ENCODE measurements at regions not wholly inside any gene's neighbourhood (a gene's known extent, or its start where the extent isn't known, plus 50 kb on each side); places are given as distances from the start of the nearest gene placed in this dataset.
A peak's percentile ranks its signal among the peaks of the same experiment; 100 is the strongest.
"Not testable (repeated sequence)": the region's sequence is repeated elsewhere in the genome, so short reads cannot be mapped to it uniquely, and the experiment has no call there.

DNA sequence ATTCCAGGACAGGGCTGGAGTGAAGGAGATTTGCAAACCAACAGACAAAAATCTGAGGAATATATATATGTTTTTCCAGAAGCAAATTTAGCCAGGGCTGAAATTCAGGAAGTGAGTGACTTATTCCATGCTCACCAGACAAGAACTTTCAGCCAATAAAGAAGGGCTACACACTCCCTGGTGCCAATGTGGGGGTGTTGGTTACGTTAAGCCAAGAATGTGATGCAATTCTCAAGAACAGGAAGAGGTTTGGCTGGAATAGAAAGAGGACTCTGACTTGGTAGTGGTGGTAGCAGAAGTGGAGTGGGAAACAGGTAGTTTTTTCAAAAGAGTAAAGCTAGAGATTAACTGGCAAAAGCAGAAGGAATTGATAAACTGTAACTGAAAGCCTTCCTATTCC, 80.6 kb upstream of the NOTCH2NLA start:
- H3K4me1 ChIP-seq (ENCODE audit: insufficient read depth); H3K79me2 ChIP-seq (replicated peaks; ENCODE audit: insufficient read depth); H3K27me3 Mint-ChIP-seq (ENCODE audit: insufficient read depth, low read depth, poor library complexity); H3K4me3 ChIP-seq; H3K9me2 ChIP-seq (ENCODE audit: insufficient read depth); DNase-seq (ENCODE audit: low spot score); H2AFZ ChIP-seq; H3K4me3 Mint-ChIP-seq; H3K27me3 ChIP-seq (ENCODE audit: insufficient read depth); H3K36me3 ChIP-seq (ENCODE audit: insufficient read depth); H3K9me3 Mint-ChIP-seq; H3K27ac Mint-ChIP-seq; H3K36me3 Mint-ChIP-seq (ENCODE audit: low read depth); ATAC-seq; H3K27ac ChIP-seq (ENCODE audit: low read depth); H3K4me2 ChIP-seq; H3F3A ChIP-seq (replicated peaks; ENCODE audit: low read depth); H4K20me1 ChIP-seq (replicated peaks; ENCODE audit: insufficient read depth); H3K4me1 Mint-ChIP-seq: not testable (repeated sequence)

DNA sequence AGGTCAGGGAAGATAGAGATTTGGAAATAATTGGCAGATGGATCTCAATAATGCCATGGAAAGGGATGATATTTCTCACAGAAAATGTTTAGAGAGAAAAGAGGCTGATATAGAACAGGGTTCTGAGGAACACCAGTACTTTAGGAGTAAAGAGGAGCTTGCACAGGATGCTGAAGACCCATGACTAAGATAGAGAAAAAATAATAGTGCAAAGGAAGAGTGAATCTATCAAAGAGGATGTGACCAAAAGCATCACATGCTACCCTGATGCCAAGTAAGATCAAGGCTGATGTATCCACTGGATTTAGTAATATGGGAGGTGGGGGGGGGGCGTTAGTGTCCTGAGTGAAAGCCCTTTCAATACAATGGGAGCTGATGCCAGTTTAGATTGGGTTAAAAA, 80.1 kb upstream of the NOTCH2NLA start:
- H3K36me3 ChIP-seq (ENCODE audit: insufficient read depth); ATAC-seq; H3K9me3 Mint-ChIP-seq; H3K36me3 Mint-ChIP-seq (ENCODE audit: low read depth); H3K4me3 ChIP-seq; H3K79me2 ChIP-seq (replicated peaks; ENCODE audit: insufficient read depth); H3K4me3 Mint-ChIP-seq; DNase-seq (ENCODE audit: low spot score); H3K9me2 ChIP-seq (ENCODE audit: insufficient read depth); H3K27me3 Mint-ChIP-seq (ENCODE audit: insufficient read depth, low read depth, poor library complexity); H3K4me1 Mint-ChIP-seq; H2AFZ ChIP-seq; H3K27ac ChIP-seq (ENCODE audit: low read depth); H3K4me1 ChIP-seq (ENCODE audit: insufficient read depth); H3K27me3 ChIP-seq (ENCODE audit: insufficient read depth); H4K20me1 ChIP-seq (replicated peaks; ENCODE audit: insufficient read depth); H3K27ac Mint-ChIP-seq; H3K4me2 ChIP-seq; H3F3A ChIP-seq (replicated peaks; ENCODE audit: low read depth): not testable (repeated sequence)

DNA sequence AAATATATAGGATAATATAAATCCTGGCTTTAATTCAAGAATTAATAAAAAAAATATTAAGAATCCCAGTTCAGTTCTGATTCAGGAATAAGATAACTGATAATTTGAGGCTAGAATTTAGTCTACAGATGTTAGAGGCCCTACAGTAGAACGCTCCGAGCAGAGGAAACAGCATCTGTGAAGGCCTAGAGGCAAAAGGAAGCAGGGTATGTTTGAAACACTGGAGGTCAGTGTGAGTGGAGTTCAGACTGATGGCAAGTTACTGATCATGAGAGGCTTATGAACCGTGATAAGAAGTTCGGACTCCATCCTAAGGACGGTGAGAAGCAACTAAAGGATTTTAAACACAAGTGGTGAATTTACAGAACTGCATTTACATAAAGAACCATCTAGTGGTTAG, 79.3 kb upstream of the NOTCH2NLA start:
- not testable (repeated sequence) for H3K27ac Mint-ChIP-seq; H3K27me3 Mint-ChIP-seq (ENCODE audit: insufficient read depth, low read depth, poor library complexity); H3K9me2 ChIP-seq (ENCODE audit: insufficient read depth); H4K20me1 ChIP-seq (replicated peaks; ENCODE audit: insufficient read depth); H3K4me3 Mint-ChIP-seq; DNase-seq (ENCODE audit: low spot score); H3K79me2 ChIP-seq (replicated peaks; ENCODE audit: insufficient read depth); H2AFZ ChIP-seq; H3K4me1 ChIP-seq (ENCODE audit: insufficient read depth); H3K36me3 ChIP-seq (ENCODE audit: insufficient read depth); H3K27me3 ChIP-seq (ENCODE audit: insufficient read depth); H3K27ac ChIP-seq (ENCODE audit: low read depth); H3F3A ChIP-seq (replicated peaks; ENCODE audit: low read depth); H3K9me3 Mint-ChIP-seq; H3K4me2 ChIP-seq; H3K4me1 Mint-ChIP-seq; H3K4me3 ChIP-seq; H3K36me3 Mint-ChIP-seq (ENCODE audit: low read depth)
- ATAC-seq: peak; percentile 66

DNA sequence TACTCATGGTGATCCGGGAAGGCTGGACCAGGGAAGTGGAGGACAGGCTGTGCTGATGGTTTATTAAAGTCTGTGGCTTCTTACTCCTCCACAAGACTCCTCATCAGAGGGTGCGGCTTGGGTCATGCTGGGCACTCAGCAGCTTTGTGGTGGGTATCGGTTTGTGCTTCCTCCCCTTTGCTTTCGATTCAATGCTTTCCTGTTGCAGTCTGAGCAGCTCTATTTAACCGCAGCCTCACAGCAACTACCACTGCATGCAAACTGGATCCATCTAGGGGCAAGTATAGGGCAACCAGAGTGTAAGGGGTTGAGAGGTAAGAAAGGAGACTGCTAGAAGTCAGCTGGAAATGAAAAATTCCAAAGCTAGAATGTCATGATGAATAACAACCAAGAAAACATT, 78.8 kb upstream of the NOTCH2NLA start:
- not testable (repeated sequence) for H3K27me3 Mint-ChIP-seq (ENCODE audit: insufficient read depth, low read depth, poor library complexity)

DNA sequence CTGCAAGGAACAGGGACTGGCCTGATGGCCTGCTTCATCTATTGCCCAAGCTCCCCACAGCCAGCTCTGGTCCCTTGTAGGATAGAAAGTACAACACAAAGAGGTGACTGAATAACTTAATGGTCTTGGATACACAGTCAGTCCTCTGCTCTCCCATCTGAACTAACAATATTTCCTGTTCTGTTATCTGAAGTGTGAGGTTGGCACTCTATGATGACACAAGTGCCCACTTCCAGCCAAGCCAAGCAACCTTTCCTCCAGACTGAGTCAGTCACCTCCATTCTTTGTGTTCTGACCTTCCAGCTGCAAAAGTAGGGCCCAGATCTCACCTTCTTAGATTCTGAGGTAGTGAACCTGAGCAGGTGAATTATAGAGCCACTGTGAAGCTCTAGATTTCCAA, 77.8 kb upstream of the NOTCH2NLA start:
- not testable (repeated sequence) for H3K27me3 ChIP-seq (ENCODE audit: insufficient read depth); H3K36me3 Mint-ChIP-seq (ENCODE audit: low read depth); H3K4me3 Mint-ChIP-seq; H3K4me2 ChIP-seq; H3K27me3 Mint-ChIP-seq (ENCODE audit: insufficient read depth, low read depth, poor library complexity); H3K9me3 Mint-ChIP-seq; H3K9me2 ChIP-seq (ENCODE audit: insufficient read depth); H3K36me3 ChIP-seq (ENCODE audit: insufficient read depth); H3K27ac ChIP-seq (ENCODE audit: low read depth); H3K4me1 Mint-ChIP-seq; DNase-seq (ENCODE audit: low spot score); H3F3A ChIP-seq (replicated peaks; ENCODE audit: low read depth); ATAC-seq; H3K4me1 ChIP-seq (ENCODE audit: insufficient read depth); H4K20me1 ChIP-seq (replicated peaks; ENCODE audit: insufficient read depth); H3K79me2 ChIP-seq (replicated peaks; ENCODE audit: insufficient read depth); H3K27ac Mint-ChIP-seq; H2AFZ ChIP-seq; H3K4me3 ChIP-seq

More for the DNA sequence above, 78.8 kb upstream of the NOTCH2NLA start:
- not testable (repeated sequence) for H3F3A ChIP-seq (replicated peaks; ENCODE audit: low read depth); DNase-seq (ENCODE audit: low spot score); H3K36me3 Mint-ChIP-seq (ENCODE audit: low read depth); H3K4me3 ChIP-seq; H3K79me2 ChIP-seq (replicated peaks; ENCODE audit: insufficient read depth); H3K4me1 Mint-ChIP-seq; H3K9me3 Mint-ChIP-seq; H3K27ac Mint-ChIP-seq; H3K27ac ChIP-seq (ENCODE audit: low read depth); H3K4me3 Mint-ChIP-seq; H3K4me1 ChIP-seq (ENCODE audit: insufficient read depth); H3K4me2 ChIP-seq; H4K20me1 ChIP-seq (replicated peaks; ENCODE audit: insufficient read depth); H3K27me3 ChIP-seq (ENCODE audit: insufficient read depth); H3K36me3 ChIP-seq (ENCODE audit: insufficient read depth); H2AFZ ChIP-seq; H3K9me2 ChIP-seq (ENCODE audit: insufficient read depth)
- ATAC-seq: peak; percentile 25; the same call in 1 of the 3 replicates

DNA sequence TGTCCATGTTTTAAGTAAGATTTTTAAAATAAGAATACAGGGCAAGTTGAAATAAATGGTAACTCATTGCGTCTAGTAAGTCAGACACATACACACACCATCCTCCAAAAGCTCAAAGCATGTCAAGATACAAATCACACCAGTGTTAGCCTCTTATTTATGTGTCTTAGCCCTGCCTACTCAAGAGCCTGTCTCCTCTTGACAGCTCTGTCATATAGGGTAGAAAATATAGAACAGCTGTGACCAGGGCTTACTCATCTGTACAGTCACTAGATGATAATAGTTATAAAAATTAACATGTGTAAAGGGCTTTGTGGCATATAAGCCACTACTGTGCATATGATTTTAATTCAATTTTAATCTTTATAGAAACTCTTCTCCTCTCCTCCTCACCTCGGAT, 76.6 kb upstream of the NOTCH2NLA start:
- ATAC-seq: not testable (repeated sequence)

DNA sequence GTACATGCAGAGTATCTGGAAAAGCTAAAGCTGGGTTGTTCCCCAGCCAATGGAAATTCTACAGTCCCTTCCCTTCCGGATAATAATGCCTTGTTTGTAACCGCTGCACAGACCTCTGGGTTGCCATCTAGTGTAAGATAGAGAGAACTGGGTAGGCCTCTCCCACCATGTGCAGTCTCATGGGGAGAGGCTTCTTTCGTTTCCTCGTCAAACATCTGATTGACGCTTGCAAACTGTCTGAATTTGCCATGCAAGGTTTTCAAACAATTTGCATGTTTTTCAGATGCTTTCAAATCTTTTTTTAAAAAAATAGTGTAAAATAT, 69.7 kb upstream of the NOTCH2NLA start:
- H3F3A ChIP-seq (replicated peaks; ENCODE audit: low read depth); H3K36me3 ChIP-seq (ENCODE audit: insufficient read depth); H3K27me3 ChIP-seq (ENCODE audit: insufficient read depth); H3K4me3 ChIP-seq; H3K27ac ChIP-seq (ENCODE audit: low read depth); H3K79me2 ChIP-seq (replicated peaks; ENCODE audit: insufficient read depth); H3K4me2 ChIP-seq; H3K27ac Mint-ChIP-seq; H2AFZ ChIP-seq; H3K4me1 Mint-ChIP-seq; H3K4me1 ChIP-seq (ENCODE audit: insufficient read depth); DNase-seq (ENCODE audit: low spot score); H3K4me3 Mint-ChIP-seq; H3K27me3 Mint-ChIP-seq (ENCODE audit: insufficient read depth, low read depth, poor library complexity); H4K20me1 ChIP-seq (replicated peaks; ENCODE audit: insufficient read depth); H3K36me3 Mint-ChIP-seq (ENCODE audit: low read depth); H3K9me2 ChIP-seq (ENCODE audit: insufficient read depth); H3K9me3 Mint-ChIP-seq: not testable (repeated sequence)
- peak; percentile 89 for ATAC-seq

More for the DNA sequence above, 76.6 kb upstream of the NOTCH2NLA start:
- not testable (repeated sequence) for H3K4me2 ChIP-seq; H3K9me3 Mint-ChIP-seq; H3K9me2 ChIP-seq (ENCODE audit: insufficient read depth); H3K27me3 ChIP-seq (ENCODE audit: insufficient read depth); H2AFZ ChIP-seq; H3K27ac ChIP-seq (ENCODE audit: low read depth); H3K36me3 ChIP-seq (ENCODE audit: insufficient read depth); H3K4me3 ChIP-seq; DNase-seq (ENCODE audit: low spot score); H3K27me3 Mint-ChIP-seq (ENCODE audit: insufficient read depth, low read depth, poor library complexity); H3K36me3 Mint-ChIP-seq (ENCODE audit: low read depth); H3K4me1 Mint-ChIP-seq; H3K4me3 Mint-ChIP-seq; H3K27ac Mint-ChIP-seq; H3K79me2 ChIP-seq (replicated peaks; ENCODE audit: insufficient read depth); H3F3A ChIP-seq (replicated peaks; ENCODE audit: low read depth); H4K20me1 ChIP-seq (replicated peaks; ENCODE audit: insufficient read depth); H3K4me1 ChIP-seq (ENCODE audit: insufficient read depth)
